H9 (cell line): ENCODE measurements at regions not wholly inside any gene's neighbourhood (a gene's known extent, or its start where the extent isn't known, plus 50 kb on each side); places are given as distances from the start of the nearest gene placed in this dataset.

Experiments
- DNase-seq: peaks from one replicate; pipeline ENCODE4 v3.0.0-alpha.2; 2017
- H2AFZ ChIP-seq: one replicate; pipeline ENCODE4 v1.6.1; 2013; ENCODE audit warnings: mild to moderate bottlenecking, low read length, control low read depth, moderate library complexity
- H2AK5ac ChIP-seq: 2 replicates; pipeline ENCODE4 v1.6.1; 2013; ENCODE audit warnings: low read length, control low read depth, mixed read lengths; ENCODE audit not compliant: insufficient read length
- H2BK120ac ChIP-seq: one replicate; pipeline ENCODE4 v1.6.1; 2013; ENCODE audit warnings: low read depth, mild to moderate bottlenecking, low read length, control low read depth, inconsistent platforms; ENCODE audit not compliant: poor library complexity, severe bottlenecking
- H2BK12ac ChIP-seq: 2 replicates; pipeline ENCODE4 v1.6.1; 2013; ENCODE audit warnings: low read length, control low read depth, mixed read lengths, low read depth; ENCODE audit not compliant: insufficient read length
- H2BK15ac ChIP-seq: 2 replicates; pipeline ENCODE4 v1.6.1; 2013; ENCODE audit warnings: low read depth, low read length, control low read depth
- H2BK20ac ChIP-seq: one replicate; pipeline ENCODE4 v1.6.1; 2013; ENCODE audit warnings: low read depth, mild to moderate bottlenecking, low read length, control low read depth, inconsistent platforms; ENCODE audit not compliant: poor library complexity, severe bottlenecking
- H2BK5ac ChIP-seq: 2 replicates; pipeline ENCODE4 v1.6.1; 2013; ENCODE audit warnings: low read length, control low read depth, mixed read lengths; ENCODE audit not compliant: insufficient read length
- H3K14ac ChIP-seq: 2 replicates; pipeline ENCODE4 v1.6.1; 2013; ENCODE audit warnings: low read length, control low read depth; ENCODE audit not compliant: insufficient read depth
- H3K18ac ChIP-seq: 2 replicates; pipeline ENCODE4 v1.6.1; 2013; ENCODE audit warnings: low read depth, mild to moderate bottlenecking, mixed read lengths, low read length, control low read depth; ENCODE audit not compliant: insufficient read length
- H3K23ac ChIP-seq: 2 replicates; pipeline ENCODE4 v1.6.1; 2013; ENCODE audit warnings: low read length, control low read depth, mixed read lengths, low read depth; ENCODE audit not compliant: insufficient read length
- H3K23me2 ChIP-seq: 2 replicates; pipeline ENCODE4 v1.6.1; 2013; ENCODE audit warnings: low read depth, mild to moderate bottlenecking, mixed read lengths, low read length, control low read depth; ENCODE audit not compliant: insufficient read length, poor library complexity, severe bottlenecking
- H3K27ac ChIP-seq: 2 replicates; pipeline ENCODE4 v1.5.1; 2013; ENCODE audit warnings: low read length, control low read depth, mixed read lengths, low read depth; ENCODE audit not compliant: insufficient read length
- H3K27me3 ChIP-seq: 2 replicates; pipeline ENCODE4 v1.6.1; 2013; ENCODE audit warnings: low read length, control low read depth, inconsistent platforms; ENCODE audit not compliant: insufficient read depth
- H3K4ac ChIP-seq: 2 replicates; pipeline ENCODE4 v1.6.1; 2013; ENCODE audit warnings: low read depth, mild to moderate bottlenecking, control low read depth, inconsistent platforms, low read length, moderate library complexity
- H3K4me1 ChIP-seq: 2 replicates; pipeline ENCODE4 v1.6.1; 2013; ENCODE audit warnings: low read length, control low read depth, inconsistent platforms; ENCODE audit not compliant: insufficient read depth
- H3K4me2 ChIP-seq: 2 replicates; pipeline ENCODE4 v1.6.1; 2013; ENCODE audit warnings: low read length, control low read depth, mixed read lengths; ENCODE audit not compliant: insufficient read length, insufficient read depth
- H3K56ac ChIP-seq: 2 replicates; pipeline ENCODE4 v1.6.1; 2013; ENCODE audit warnings: low read depth, mild to moderate bottlenecking, mixed read lengths, low read length, control low read depth; ENCODE audit not compliant: insufficient read length
- H3K79me1 ChIP-seq: 2 replicates; pipeline ENCODE4 v1.6.1; 2013; ENCODE audit warnings: low read depth, mild to moderate bottlenecking, moderate library complexity, low read length, control low read depth, inconsistent platforms; ENCODE audit not compliant: insufficient read depth, poor library complexity, severe bottlenecking
- H3K79me2 ChIP-seq: 2 replicates; pipeline ENCODE4 v1.6.1; 2013; ENCODE audit warnings: low read length, control low read depth, inconsistent platforms; ENCODE audit not compliant: insufficient read depth
- H3K9ac ChIP-seq: 2 replicates; pipeline ENCODE4 v1.6.1; 2013; ENCODE audit warnings: low read length, control low read depth, mixed read lengths; ENCODE audit not compliant: insufficient read length; ENCODE audit errors: extremely low read depth
- H3K9me3 ChIP-seq: one replicate; pipeline ENCODE4 v1.6.1; 2013; ENCODE audit warnings: low read depth, low read length, inconsistent platforms; ENCODE audit not compliant: control insufficient read depth
- H3T11ph ChIP-seq: one replicate; pipeline ENCODE4 v1.6.1; 2013; ENCODE audit warnings: mild to moderate bottlenecking, low read length, control low read depth, inconsistent platforms
- H4K20me1 ChIP-seq: one replicate; pipeline ENCODE4 v1.6.1; 2013; ENCODE audit not compliant: control insufficient read depth, insufficient read length, insufficient read depth
- H4K5ac ChIP-seq: 2 replicates; pipeline ENCODE4 v1.6.1; 2013; ENCODE audit warnings: low read depth, mild to moderate bottlenecking, mixed read lengths, low read length, control low read depth; ENCODE audit not compliant: insufficient read length
- H4K8ac ChIP-seq: replicated peaks from 2 replicates; pipeline ENCODE4 v1.6.1; 2013; ENCODE audit warnings: low read length, control low read depth, mixed read lengths, low read depth; ENCODE audit not compliant: insufficient read length
- H4K91ac ChIP-seq: 2 replicates; pipeline ENCODE4 v1.6.1; 2013; ENCODE audit warnings: low read depth, mild to moderate bottlenecking, moderate library complexity, mixed read lengths, low read length, control low read depth; ENCODE audit not compliant: insufficient read length
- H3K27ac Mint-ChIP-seq, 3 experiments: 2 replicates in 2 of 3; 3 replicates in 1 of 3; pipeline ENCODE4 v1.8.0; 2020 to 2021; ENCODE audit warnings: mixed read lengths in 3 of 3, mild to moderate bottlenecking in 1 of 3, moderate library complexity in 1 of 3
- H3K27me3 Mint-ChIP-seq: 2 replicates; pipeline ENCODE4 v1.8.0; 2021; ENCODE audit warnings: low read depth, mild to moderate bottlenecking, moderate library complexity, mixed read lengths
- H3K36me3 Mint-ChIP-seq, 3 experiments: 2 replicates in 2 of 3; 3 replicates in 1 of 3; pipeline ENCODE4 v1.8.0; 2020 to 2021; ENCODE audit warnings: low read depth in 3 of 3, mixed read lengths in 3 of 3; ENCODE audit not compliant: insufficient read depth in 1 of 3
- H3K4me1 Mint-ChIP-seq, 2 experiments: 2 replicates each; pipeline ENCODE4 v1.8.0; 2020; ENCODE audit warnings: mixed read lengths in 2 of 2
- H3K4me3 Mint-ChIP-seq, 2 experiments: 2 replicates in 1 of 2; 3 replicates in 1 of 2; pipeline ENCODE4 v1.8.0; 2020 to 2021; ENCODE audit warnings: mild to moderate bottlenecking in 2 of 2, mixed read lengths in 2 of 2, moderate library complexity in 1 of 2
- H3K9me3 Mint-ChIP-seq, 2 experiments: 2 replicates in 1 of 2; 3 replicates in 1 of 2; pipeline ENCODE4 v1.8.0; 2020; ENCODE audit warnings: mild to moderate bottlenecking in 2 of 2, mixed read lengths in 2 of 2, moderate library complexity in 1 of 2
- CTCF ChIP-seq: fragments of 200-600 bp; sonication (generic); conservative IDR thresholded peaks from 3 replicates; pipeline ENCODE4 v1.8.0; 2021; ENCODE audit warnings: antibody characterized with exemption, mild to moderate bottlenecking
- WGBS: extraction: QIAGEN DNeasy Blood & Tissue Kit; methylation state at CpG from one replicate; pipeline ENCODE4 v1.1.7; 2013; ENCODE audit warnings: missing lambda C conversion rate, low lambda C conversion rate, mixed read lengths; ENCODE audit not compliant: insufficient read length; ENCODE audit errors: extremely low coverage; 5-methylcytosine and 5-hydroxymethylcytosine counted together

DNA sequence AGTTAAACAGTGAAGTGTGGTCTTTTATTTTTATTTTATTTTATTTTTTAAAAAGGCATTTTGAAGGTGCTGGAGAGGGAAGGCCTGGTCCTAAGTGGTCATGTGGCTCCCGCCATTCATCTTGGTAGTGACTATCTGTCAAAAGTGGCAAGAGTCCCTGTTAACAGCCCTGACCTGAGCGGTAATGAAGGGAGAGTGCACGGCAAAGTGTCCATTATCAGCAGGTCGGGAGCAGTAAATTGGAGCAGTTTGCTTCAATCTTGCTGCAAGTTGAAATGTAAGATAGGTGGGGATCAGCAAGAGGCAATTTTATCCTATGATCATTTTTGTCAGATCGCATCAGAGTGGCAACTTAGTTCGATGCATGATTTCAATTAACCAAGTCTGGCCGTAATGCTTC is 227.4 kb upstream of the SP4 start:
- Mint-ChIP-seq H3K4me1 (peaks cover 3 to 4% of the 10 kb centered on the region in 2 experiments; a peak in 3 of 4 replicates), H3K9me3 (no peaks in the 10 kb centered on the region), H3K27me3 (no peaks in the 10 kb centered on the region), H3K4me3 (no peak overlapping the region), H3K36me3 (no peaks in the 10 kb centered on the region), H3K27ac (no peak overlapping the region)
- Histone ChIP-seq H4K20me1 (no peaks in the 10 kb centered on the region), H3K27ac (no peak overlapping the region), H3K23ac (no peak overlapping the region), H2BK5ac (no peak overlapping the region), H4K5ac (no peak overlapping the region), H3K18ac (peak overlapping the region; percentile 23), H2AK5ac (no peak overlapping the region), H2BK15ac (no peak overlapping the region), H2BK20ac (no peak overlapping the region), H3T11ph (no peak overlapping the region), H3K4me2 (no peak overlapping the region), H2BK120ac (no peak overlapping the region), H2AFZ (no peak overlapping the region), H3K4me1 (no peaks in the 10 kb centered on the region), H2BK12ac (no peak overlapping the region), H3K23me2 (no peaks in the 10 kb centered on the region), H3K79me1 (no peaks in the 10 kb centered on the region), H3K14ac (no peak overlapping the region), H4K8ac (no peak overlapping the region), H4K91ac (no peak overlapping the region), H3K4ac (no peak overlapping the region), H3K27me3 (no peaks in the 10 kb centered on the region), H3K79me2 (no peaks in the 10 kb centered on the region), H3K9ac (no peak overlapping the region), H3K9me3 (no peaks in the 10 kb centered on the region), H3K56ac (no peak overlapping the region)
- no peak for DNase-seq
- WGBS = no CpG with 5 or more reads among the region's 7 CpGs
- TF ChIP-seq CTCF = no peak
